ENCODE measurements at regions not wholly inside any gene's neighbourhood (a gene's known extent, or its start where the extent isn't known, plus 50 kb on each side); places are given as distances from the start of the nearest gene placed in this dataset.
A peak's percentile ranks its signal among the peaks of the same experiment; 100 is the strongest.

- intact Hi-C loops (cut with DNase I), result no loop called here
- peak overlapping the region in 3 of 4 donors; percentile 39 to 65 (median 40) for H3K27ac ChIP-seq (replicated peaks in 1 of 4)
- DNase-seq (ENCODE audit: extremely low spot score), result no peak
Observed at GRCh38 chrX:34874763-34875162, 67.8 kb upstream of the FAM47B start.

GRCh38 chrX:34875204-34875603, 67.4 kb upstream of the FAM47B start:
- DNase-seq (ENCODE audit: extremely low spot score), result no peak
- TF ChIP-seq POLR2A (IDR thresholded peaks at IDR 0.05; ENCODE audit: low read depth), result no peak
- no peak for TF ChIP-seq EP300 (IDR thresholded peaks at IDR 0.05)
- no peak for TF ChIP-seq CTCF (IDR thresholded peaks at IDR 0.05)
- TF ChIP-seq POLR2AphosphoS5 (IDR thresholded peaks at IDR 0.05), result peak in 1 of 2 donors; percentile 42
- intact Hi-C loops (cut with DNase I), result no loop called here
- no peaks in the 10 kb centered on the region for H3K27me3 ChIP-seq
- no peak overlapping the region for H3K4me3 ChIP-seq
- peaks cover 0 to 14% (median 0%) of the 10 kb centered on the region in 4 donors for H3K9me3 ChIP-seq
- 15% methylated on average over 1 of the region's 1 CpG for WGBS
- H3K4me1 ChIP-seq, result peaks cover 0 to 29% (median 12%) of the 10 kb centered on the region in 4 donors
- no peaks in the 10 kb centered on the region for H3K36me3 ChIP-seq
- H3K27ac ChIP-seq (replicated peaks in 1 of 4), result peak overlapping the region; percentile 31 to 65 (median 40)

More at GRCh38 chrX:34874763-34875162, 67.8 kb upstream of the FAM47B start:
- TF ChIP-seq EP300 (IDR thresholded peaks at IDR 0.05), result no peak
- no peak for TF ChIP-seq CTCF (IDR thresholded peaks at IDR 0.05)
- TF ChIP-seq POLR2A (IDR thresholded peaks at IDR 0.05; ENCODE audit: low read depth), result no peak
- no peak for TF ChIP-seq POLR2AphosphoS5 (IDR thresholded peaks at IDR 0.05)
- Histone ChIP-seq H3K4me3 (no peak overlapping the region), H3K36me3 (no peaks in the 10 kb centered on the region), H3K9me3 (peaks cover 0 to 17% (median 0%) of the 10 kb centered on the region in 4 donors), H3K4me1 (peaks cover 0 to 29% (median 12%) of the 10 kb centered on the region in 4 donors), H3K27me3 (no peaks in the 10 kb centered on the region)
- 52% methylated on average over 4 of the region's 4 CpGs for WGBS

GRCh38 chrX:34877436-34877835, 65.2 kb upstream of the FAM47B start:
- 57% methylated on average over 1 of the region's 1 CpG for WGBS
- H3K9me3 ChIP-seq, result no peaks in the 10 kb centered on the region
- no peak overlapping the region for H3K4me3 ChIP-seq
- TF ChIP-seq EP300 (IDR thresholded peaks at IDR 0.05), result no peak
- TF ChIP-seq CTCF (IDR thresholded peaks at IDR 0.05), result no peak
- TF ChIP-seq POLR2A (IDR thresholded peaks at IDR 0.05; ENCODE audit: low read depth), result no peak
- no peak for TF ChIP-seq POLR2AphosphoS5 (IDR thresholded peaks at IDR 0.05)
- H3K27ac ChIP-seq (replicated peaks in 1 of 4), result peak overlapping the region in 1 of 4 donors; percentile 7
- no peaks in the 10 kb centered on the region for H3K36me3 ChIP-seq
- intact Hi-C loops (cut with DNase I), result no loop called here
- H3K27me3 ChIP-seq, result no peaks in the 10 kb centered on the region
- DNase-seq (ENCODE audit: extremely low spot score), result no peak
- H3K4me1 ChIP-seq, result peaks cover 0 to 32% (median 12%) of the 10 kb centered on the region in 4 donors

- 46% methylated on average over 2 of the region's 2 CpGs for WGBS
- H3K27ac ChIP-seq (replicated peaks in 1 of 4), result no peak overlapping the region
- H3K9me3 ChIP-seq, result no peaks in the 10 kb centered on the region
- H3K4me3 ChIP-seq, result no peak overlapping the region
- H3K27me3 ChIP-seq, result no peaks in the 10 kb centered on the region
- H3K36me3 ChIP-seq, result no peaks in the 10 kb centered on the region
- TF ChIP-seq POLR2AphosphoS5 (IDR thresholded peaks at IDR 0.05), result no peak
- no peak for TF ChIP-seq POLR2A (IDR thresholded peaks at IDR 0.05; ENCODE audit: low read depth)
- TF ChIP-seq CTCF (IDR thresholded peaks at IDR 0.05), result no peak
- no peak for TF ChIP-seq EP300 (IDR thresholded peaks at IDR 0.05)
- no peak for DNase-seq (ENCODE audit: extremely low spot score)
- intact Hi-C loops (cut with DNase I), result no loop called here
- peaks cover 0 to 22% (median 5%) of the 10 kb centered on the region in 4 donors for H3K4me1 ChIP-seq
Observed at GRCh38 chrX:34879346-34879745, 63.2 kb upstream of the FAM47B start.

- 56% methylated on average over 4 of the region's 4 CpGs for WGBS
- intact Hi-C loops (cut with DNase I), result loop anchor here (10.0 kb wide), 1 partner anchor 225 kb away; the partner anchor contains the start of gene TMEM47
- Histone ChIP-seq H3K9me3 (no peaks in the 10 kb centered on the region), H3K4me3 (no peak overlapping the region), H3K4me1 (peaks cover 0 to 16% (median 5%) of the 10 kb centered on the region in 4 donors), H3K27ac (replicated peaks in 1 of 4) (no peak overlapping the region), H3K27me3 (no peaks in the 10 kb centered on the region), H3K36me3 (no peaks in the 10 kb centered on the region)
- DNase-seq (ENCODE audit: extremely low spot score), result no peak
- no peak for TF ChIP-seq POLR2A (IDR thresholded peaks at IDR 0.05; ENCODE audit: low read depth)
- TF ChIP-seq CTCF (IDR thresholded peaks at IDR 0.05), result no peak
- no peak for TF ChIP-seq POLR2AphosphoS5 (IDR thresholded peaks at IDR 0.05)
- TF ChIP-seq EP300 (IDR thresholded peaks at IDR 0.05), result no peak
Observed at GRCh38 chrX:34879886-34880285, 62.7 kb upstream of the FAM47B start.
